ENCODE measurements at regions not wholly inside any gene's neighbourhood (a gene's known extent, or its start where the extent isn't known, plus 50 kb on each side); places are given as distances from the start of the nearest gene placed in this dataset.

DNA sequence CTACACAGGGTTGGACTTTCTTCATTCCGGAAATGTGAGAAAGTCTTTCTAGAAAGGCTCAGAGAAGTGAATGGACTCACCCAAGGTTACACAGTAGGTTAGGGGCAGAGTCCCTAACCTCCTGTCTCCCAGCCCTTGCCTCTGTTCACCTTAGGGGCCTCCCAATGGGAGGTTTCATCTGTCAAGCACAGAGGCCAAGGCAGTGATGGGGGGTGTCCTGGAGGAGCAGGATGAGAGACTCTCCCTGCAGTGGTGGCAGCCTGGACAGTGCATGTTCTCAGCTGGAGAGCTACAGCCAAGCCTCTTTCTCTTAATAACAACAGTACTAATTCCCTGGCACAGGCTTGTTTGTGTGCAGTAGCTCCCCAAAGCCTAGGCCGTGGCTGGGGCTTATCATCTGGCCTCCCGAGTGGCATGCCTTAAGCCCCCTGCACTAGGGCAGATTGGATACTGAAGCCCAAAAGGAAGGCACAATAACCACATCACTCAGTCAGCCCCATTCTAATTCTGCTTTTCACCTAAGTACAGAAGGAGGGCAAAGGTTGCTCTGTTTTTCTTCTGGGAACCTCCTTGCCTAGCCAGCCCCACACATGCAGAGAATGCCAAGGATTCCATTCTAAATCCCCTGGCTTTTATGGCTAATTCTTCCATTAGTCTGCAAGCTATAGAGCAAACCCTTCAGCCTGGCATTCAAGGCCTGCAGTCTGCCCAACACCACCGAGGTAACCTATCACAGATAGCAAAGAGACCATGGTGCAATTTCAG, 50.2 kb upstream of the XPA start:
- no peak for DNase-seq (ENCODE audit: low read depth in 2 of 2)

- no peak for DNase-seq (ENCODE audit: low read depth in 2 of 2)
Measured at GRCh38 chr9:97748525-97748924, 51.4 kb upstream of the XPA start.

GRCh38 chr9:97749928-97750327, 52.8 kb upstream of the XPA start:
- no peak for DNase-seq (ENCODE audit: low read depth in 2 of 2)

DNA sequence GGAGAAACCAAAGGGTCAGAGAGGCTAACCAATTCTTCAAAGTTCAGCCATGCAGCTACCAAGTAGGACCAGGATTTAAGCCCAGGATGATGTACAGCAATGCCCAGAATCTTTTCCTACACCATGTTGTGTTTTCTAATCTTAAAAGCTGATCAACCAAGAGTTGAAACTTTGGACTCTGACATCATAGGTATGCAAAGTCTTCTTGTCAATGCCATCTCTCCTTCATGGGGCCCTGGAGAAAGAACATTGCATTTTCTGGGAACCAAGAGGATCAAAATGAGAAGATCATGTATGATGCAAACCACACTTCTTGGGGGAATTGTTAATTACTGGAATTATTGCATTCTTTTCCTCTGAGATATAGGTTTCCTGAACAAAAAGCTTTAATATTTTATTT, 54.4 kb upstream of the XPA start:
- no peak for DNase-seq (ENCODE audit: low read depth in 2 of 2)

- DNase-seq (ENCODE audit: low read depth in 2 of 2): no peak
Measured at GRCh38 chr9:97752274-97752673, 55.1 kb upstream of the XPA start.

DNA sequence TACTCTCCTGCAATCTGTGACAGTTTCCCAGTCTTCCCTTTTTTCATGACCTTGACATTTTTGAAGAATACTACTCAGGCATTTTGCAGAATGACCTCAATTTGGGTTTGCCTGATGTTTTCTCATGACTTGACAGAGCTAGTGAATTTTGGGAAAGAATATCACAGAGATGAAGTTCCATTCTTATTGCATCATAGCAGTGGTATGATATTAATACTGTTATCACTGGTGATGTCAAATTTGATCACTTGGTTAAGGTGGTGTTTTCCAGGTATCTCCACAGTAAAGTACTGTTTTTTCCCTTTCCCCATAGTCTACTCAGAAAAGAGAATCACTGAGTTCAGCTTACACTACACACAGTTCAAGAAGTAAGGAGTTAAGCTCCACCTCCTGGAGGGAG, 56.2 kb upstream of the XPA start:
- DNase-seq (ENCODE audit: low read depth in 2 of 2): no peak

DNA sequence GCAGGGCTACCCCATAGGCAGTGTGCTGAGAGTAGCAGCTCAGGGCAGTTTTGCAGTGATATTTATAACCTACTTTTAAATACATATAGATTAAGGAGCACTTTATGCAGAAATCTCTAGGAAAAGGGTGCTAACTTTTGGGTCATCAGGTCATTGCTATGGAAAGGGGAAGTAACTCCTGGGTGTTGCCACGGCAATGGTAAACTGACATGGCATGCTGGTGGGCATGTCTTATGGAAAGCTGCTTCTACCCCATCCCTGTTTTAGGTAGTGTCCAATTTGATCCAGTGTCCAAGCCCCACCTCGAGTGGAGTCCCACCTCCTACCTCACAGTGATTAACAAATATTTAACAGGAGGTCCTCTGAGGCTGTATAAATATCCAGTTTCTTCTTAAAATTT, 56.8 kb upstream of the XPA start:
- no peak for DNase-seq (ENCODE audit: low read depth in 2 of 2)

DNA sequence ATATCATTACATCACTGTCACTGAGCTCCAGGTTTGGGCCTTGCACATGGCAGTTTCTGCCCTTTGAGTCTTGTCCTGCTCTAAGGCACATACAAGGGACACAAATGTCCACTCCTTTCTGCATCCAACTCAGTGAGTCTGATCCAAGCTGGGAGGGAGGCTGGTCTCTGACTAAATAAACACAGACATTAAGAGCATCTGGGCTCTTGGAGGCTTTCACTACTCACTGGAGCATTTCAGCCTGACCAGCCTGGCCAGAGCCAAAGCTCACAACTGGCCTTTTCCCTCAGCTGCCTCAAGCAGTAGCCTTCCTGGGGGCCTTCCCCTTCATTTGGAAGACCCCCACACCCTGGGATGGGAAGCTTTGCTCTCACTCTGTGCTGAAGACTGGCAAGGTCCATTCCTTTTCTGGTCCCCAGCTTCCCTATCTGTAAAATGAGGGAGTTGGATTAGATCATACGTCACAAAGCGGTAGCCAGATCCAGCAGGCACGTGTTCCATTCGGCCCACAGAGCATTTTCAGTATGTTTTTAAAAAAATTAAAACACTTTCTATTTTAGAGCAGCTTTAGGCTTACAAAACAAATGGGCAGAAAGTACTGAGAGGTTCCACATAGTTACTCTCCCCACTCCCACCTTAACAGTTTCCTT, 58.6 kb upstream of the XPA start:
- DNase-seq (ENCODE audit: low read depth in 2 of 2): no peak

- DNase-seq (ENCODE audit: low read depth in 2 of 2): no peak
Measured at GRCh38 chr9:97756991-97757390, 59.9 kb upstream of the XPA start.

DNA sequence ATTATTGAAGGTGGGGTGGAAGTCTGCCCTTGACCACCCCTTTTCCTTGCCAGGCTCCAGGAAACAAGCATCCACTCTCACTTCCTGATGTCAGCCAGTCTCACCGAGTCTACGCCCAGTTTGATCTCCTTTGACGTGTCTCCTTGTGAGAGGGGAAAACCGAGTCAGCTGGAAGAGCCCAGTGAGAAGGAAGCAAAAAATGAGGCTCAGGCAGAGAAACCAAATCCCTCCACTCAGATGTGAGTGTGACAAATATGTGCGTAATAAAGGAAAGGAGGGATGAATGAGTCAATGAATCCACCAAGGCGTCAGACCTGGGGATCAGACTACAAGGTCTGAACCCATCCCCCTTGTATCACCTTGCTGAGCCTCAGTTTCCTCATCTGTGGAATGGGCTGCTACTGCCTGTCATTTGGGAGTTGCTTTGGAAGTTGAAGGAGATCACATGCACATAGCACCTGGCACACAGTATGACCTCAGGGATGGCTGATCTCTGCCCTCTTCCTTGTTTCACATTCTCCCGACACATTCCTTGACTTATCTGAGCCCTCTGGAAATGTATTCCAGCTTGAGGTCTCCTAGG, 61.3 kb upstream of the XPA start:
- DNase-seq (ENCODE audit: low read depth in 2 of 2): no peak

- no peak for DNase-seq (ENCODE audit: low read depth in 2 of 2)
Measured at GRCh38 chr9:97759581-97760288, 62.6 kb upstream of the XPA start.

DNA sequence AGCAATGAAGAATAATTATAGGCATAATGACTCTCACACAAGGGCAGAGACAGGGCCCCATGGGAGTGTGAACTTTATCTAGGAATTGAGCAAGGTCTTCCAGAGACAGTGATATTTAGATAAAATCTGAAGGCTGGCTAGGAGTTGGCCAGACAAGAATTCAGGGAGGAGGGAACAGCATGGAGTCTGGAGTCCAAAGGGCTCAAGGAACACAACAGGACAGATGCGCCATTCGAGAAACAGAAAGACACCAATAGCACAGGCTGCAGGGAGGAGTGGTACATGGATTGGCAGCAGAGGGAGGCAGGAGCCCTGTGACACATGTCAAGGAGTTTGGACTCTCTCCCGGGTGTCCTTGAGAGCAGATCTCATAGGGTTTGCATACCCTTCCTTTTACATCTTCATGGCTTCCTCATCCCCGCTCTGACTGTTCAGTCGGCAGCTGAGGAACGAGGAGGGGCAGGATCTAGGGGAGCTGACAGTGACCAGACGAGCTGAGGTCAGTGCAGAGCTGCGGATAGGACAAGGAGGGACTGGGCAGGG, 64.0 kb upstream of the XPA start:
- no peak for DNase-seq (ENCODE audit: low read depth in 2 of 2)

DNA sequence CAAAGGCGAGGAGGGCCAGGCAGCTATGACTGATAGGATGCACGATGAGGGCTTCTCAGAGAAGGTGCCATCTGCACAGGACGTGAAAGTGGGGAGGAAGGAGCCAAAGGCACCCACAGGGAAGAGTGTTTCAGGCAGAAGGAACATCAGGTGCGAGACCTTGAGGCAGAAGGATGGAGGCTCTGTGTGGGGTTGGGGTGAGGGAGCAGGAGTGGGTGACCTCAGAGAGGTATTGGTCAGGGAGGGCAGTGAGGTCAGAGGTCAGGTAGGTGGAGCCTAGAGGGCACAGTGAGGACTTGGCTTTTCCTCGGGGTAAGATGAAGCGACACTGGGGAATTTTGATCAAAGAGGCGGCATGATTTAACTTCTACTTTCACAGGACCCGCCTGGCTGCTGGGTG, 64.7 kb upstream of the XPA start:
- DNase-seq (ENCODE audit: low read depth in 2 of 2): no peak

- no peak for DNase-seq (ENCODE audit: low read depth in 2 of 2)
Measured at GRCh38 chr9:97763874-97764273, 66.7 kb upstream of the XPA start.

DNA sequence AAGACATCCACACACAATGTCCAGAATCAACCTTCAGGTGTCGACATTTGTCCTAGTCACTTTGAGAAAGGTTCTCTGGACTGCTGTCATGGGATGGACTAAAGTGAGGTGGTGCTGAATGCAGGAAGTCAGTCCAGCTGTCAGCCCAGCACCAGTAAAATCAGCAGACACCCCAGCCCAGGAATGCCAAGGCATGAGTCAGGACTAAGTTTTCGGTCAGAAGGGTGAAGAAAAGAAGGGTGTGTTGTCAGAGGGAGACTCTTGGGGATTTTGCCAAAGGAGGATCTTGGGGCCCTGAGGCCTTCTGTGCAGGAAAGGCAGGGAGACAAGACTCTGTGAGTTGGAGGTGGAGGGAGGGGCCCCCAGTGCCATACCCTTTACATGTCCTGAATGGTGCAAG, 69.0 kb upstream of the XPA start:
- DNase-seq (ENCODE audit: low read depth in 2 of 2): no peak

- no peak for DNase-seq (ENCODE audit: low read depth in 2 of 2)
Measured at GRCh38 chr9:97766610-97767009, 69.5 kb upstream of the XPA start.

GRCh38 chr9:97767891-97768290, 70.8 kb upstream of the XPA start:
- DNase-seq (ENCODE audit: low read depth in 2 of 2): no peak

DNA sequence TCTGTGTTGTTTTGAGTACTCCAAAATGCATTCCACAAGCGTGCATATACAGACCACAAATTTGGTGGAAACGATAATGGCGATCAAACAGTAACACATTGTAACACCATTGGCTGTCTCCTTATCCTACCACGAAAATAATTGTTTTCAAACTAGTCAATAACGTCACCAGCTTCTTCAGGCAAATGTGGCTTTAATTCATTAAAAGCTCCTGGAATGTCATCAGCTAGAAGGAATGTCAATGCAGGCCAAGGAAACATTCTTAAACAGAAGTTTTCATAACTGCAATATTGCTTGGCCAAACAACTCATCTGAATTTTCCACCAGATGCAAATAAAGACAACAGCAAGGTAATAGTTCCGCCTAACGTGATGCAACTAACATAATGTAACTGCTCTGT, 71.6 kb upstream of the XPA start:
- DNase-seq (ENCODE audit: low read depth in 2 of 2): no peak

GRCh38 chr9:97769208-97769607, 72.1 kb upstream of the XPA start:
- DNase-seq (ENCODE audit: low read depth in 2 of 2): no peak

DNA sequence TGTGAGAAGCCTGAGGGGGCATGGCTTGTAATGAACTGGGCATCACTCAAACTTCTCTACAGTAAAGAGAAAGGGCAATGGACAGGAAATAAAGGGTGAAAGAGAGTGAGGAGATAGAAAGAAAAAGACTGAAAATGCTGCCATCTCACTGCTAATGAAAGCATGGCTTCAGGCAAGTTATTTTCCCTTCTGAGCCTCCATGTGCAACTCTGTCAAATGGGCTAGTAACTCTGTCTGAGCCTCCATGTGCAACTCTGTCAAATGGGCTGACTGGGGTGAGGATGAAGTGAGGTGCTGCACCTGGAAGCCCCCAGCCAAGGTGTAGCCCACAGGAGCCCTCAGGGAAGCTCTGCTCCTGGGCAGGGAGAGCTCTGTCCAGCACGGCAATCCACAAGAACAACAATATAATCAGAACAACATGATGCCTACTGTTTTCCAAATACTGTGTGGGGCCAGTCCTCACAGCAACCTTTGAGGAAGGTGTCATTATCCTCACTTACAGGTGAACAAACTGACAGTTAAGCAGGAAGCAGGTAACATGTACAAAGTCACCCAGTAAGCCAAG, 73.8 kb upstream of the XPA start:
- no peak for DNase-seq (ENCODE audit: low read depth in 2 of 2)

- DNase-seq (ENCODE audit: low read depth in 2 of 2): no peak
Measured at GRCh38 chr9:97771641-97772040, 74.5 kb upstream of the XPA start.

- no peak for DNase-seq (ENCODE audit: low read depth in 2 of 2)
Measured at GRCh38 chr9:97772145-97772544, 75.0 kb upstream of the XPA start.
